D721Med (cell line): ENCODE measurements at regions not wholly inside any gene's neighbourhood (a gene's known extent, or its start where the extent isn't known, plus 50 kb on each side); places are given as distances from the start of the nearest gene placed in this dataset.
"Not testable (repeated sequence)": the region's sequence is repeated elsewhere in the genome, so short reads cannot be mapped to it uniquely, and the experiment has no call there.

ENCODE experiments used
- DNase-seq: peaks from one replicate; pipeline ENCODE4 v3.0.0; 2011; ENCODE audit warnings: low spot score; ENCODE audit not compliant: insufficient read length
- FAIRE-seq: peaks from 2 replicates; lab custom pipeline; 2011; peaks lifted over from hg19 to GRCh38; lab: Jason Lieb, UNC
- TF ChIP-seq, protein P1 (sequence below): IDR thresholded peaks from 2 replicates; pipeline ENCODE4 v1.5.1; 2012; ENCODE audit warnings: mild to moderate bottlenecking, control low read depth; ENCODE audit not compliant: insufficient read depth; ENCODE audit errors: missing control alignments

DNA sequence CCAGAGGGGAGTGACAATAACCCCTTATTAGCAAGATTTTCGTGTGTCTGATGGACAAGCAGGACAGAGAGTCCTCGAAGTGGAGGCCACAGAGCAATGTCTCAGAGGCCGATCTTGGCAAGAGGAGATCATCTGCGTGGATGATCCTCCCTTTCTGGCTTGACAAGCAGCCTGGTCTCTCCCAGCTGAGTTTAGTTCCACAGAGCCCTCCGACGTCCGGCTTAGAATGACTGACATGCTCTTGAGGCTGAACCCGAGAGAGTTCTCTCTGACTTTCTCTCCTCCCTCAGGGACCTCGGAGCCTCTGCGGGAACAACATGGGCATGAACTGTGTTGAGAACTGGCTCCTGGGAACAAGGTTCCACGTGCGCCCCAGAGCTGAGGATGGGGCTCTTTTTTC lies 180.7 kb upstream of the PFKP start:
- no peak for FAIRE-seq
- TF ChIP-seq, protein P1, sequence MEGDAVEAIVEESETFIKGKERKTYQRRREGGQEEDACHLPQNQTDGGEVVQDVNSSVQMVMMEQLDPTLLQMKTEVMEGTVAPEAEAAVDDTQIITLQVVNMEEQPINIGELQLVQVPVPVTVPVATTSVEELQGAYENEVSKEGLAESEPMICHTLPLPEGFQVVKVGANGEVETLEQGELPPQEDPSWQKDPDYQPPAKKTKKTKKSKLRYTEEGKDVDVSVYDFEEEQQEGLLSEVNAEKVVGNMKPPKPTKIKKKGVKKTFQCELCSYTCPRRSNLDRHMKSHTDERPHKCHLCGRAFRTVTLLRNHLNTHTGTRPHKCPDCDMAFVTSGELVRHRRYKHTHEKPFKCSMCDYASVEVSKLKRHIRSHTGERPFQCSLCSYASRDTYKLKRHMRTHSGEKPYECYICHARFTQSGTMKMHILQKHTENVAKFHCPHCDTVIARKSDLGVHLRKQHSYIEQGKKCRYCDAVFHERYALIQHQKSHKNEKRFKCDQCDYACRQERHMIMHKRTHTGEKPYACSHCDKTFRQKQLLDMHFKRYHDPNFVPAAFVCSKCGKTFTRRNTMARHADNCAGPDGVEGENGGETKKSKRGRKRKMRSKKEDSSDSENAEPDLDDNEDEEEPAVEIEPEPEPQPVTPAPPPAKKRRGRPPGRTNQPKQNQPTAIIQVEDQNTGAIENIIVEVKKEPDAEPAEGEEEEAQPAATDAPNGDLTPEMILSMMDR, result no peak
- DNase-seq, result no peak

- TF ChIP-seq, protein P1, result no peak
- FAIRE-seq, result no peak
- DNase-seq, result no peak
Observed at GRCh38 chr10:2885288-2886278, 181.8 kb upstream of the PFKP start.

GRCh38 chr10:2883983-2884540 lies 183.3 kb upstream of the PFKP start:
- not testable (repeated sequence) for FAIRE-seq, DNase-seq

GRCh38 chr10:2883238-2883637 lies 184.1 kb upstream of the PFKP start:
- FAIRE-seq (no peak), DNase-seq (no peak)

DNA sequence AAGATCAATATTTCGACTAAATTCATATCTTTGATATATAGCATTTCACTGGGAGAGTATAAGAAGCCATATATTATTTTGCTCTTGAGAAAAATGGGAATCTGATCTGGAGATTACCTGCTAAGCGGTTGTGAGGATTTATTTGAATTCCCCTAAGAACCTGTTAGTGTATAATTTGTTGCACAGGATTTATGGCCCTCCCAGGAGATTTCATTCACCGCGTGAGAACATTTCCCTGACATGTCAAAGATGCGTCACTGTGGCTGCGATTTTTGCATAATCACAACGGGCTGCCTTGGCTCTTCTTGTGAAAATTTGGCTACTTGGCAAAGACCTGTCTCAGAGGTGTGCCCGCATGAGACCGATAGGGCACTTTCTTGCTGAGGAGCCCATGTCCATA lies 184.7 kb upstream of the PFKP start:
- FAIRE-seq (peak; percentile 67), DNase-seq (peak; percentile 26)
- TF ChIP-seq, protein P1, result no peak

More at GRCh38 chr10:2883238-2883637, 184.1 kb upstream of the PFKP start:
- TF ChIP-seq, protein P1, result no peak

DNA sequence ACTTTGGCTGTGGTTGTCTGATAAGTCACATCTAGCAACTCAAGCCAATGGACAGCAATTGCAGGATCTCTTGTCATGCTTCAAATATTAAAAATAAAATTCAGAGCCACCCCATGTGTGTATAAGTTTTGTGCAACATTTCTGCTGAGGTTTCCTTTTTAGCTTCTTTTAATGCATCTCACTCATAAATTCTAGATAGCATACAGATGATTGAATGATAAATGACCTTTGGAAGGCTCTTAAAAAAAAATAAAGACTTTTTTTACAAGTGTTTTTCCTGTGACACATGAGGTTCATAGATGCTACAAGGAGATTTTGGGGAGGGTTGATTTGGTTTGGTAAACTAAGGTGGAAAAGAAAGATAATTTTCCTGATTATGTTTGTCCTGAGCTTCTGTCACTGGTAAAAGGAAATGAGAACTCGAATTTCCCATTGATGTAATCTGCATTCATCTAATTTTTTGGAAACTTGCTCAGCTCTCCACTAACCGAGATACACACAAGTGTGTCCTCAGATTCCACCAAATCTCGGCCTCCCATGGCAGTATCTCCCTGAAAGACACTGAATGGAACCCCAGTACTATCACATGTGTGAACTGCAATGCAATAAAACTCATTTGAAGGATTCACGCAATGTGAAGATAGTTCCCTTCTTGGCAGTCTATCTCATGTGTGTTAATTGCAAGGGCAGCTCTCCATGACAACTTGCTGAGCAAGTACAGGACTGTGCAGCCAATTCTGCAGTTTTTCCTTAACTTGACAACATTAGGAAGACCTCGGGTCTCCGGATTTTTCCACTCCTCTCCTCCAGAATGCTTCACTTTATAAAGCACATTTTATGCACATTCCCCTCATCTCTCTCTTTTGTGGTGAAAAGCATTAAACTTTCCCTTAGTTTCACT lies 185.4 kb upstream of the PFKP start:
- FAIRE-seq (no peak), DNase-seq (no peak)
- TF ChIP-seq, protein P1, result no peak

- DNase-seq, FAIRE-seq: not testable (repeated sequence)
Observed at GRCh38 chr10:2880050-2880449, 187.3 kb upstream of the PFKP start.
